ENCODE measurements at regions not wholly inside any gene's neighbourhood (a gene's known extent, or its start where the extent isn't known, plus 50 kb on each side); places are given as distances from the start of the nearest gene placed in this dataset.

DNA sequence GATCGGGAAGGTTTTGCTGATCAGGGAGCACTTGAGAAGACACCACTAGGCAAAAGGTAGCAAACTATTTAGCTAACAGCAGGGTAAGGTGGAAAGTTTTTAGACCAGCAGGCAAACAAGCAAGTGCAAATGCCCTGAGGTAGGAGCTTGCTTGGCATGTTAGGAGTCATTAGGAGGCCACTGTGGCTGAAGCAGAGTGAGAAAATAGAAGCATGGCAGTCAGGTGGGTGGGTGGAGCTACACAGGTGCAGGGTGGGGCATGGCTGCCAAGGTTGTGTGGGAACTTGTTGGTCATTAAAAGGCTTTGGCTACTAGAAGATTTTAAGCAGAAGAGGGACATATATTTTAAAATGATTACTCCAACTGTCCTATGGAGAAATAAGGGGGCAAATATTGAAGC lies 77.3 kb downstream of the EDN1 start:
- Mint-ChIP-seq H3K4me3 (no peak overlapping the region), H3K36me3 (no peaks in the 10 kb centered on the region), H3K4me1 (ENCODE audit: low read depth) (no peaks in the 10 kb centered on the region), H3K9me3 (ENCODE audit: low read depth) (no peaks in the 10 kb centered on the region), H3K27me3 (peaks cover 7% of the 10 kb centered on the region), H3K27ac (no peak overlapping the region)

DNA sequence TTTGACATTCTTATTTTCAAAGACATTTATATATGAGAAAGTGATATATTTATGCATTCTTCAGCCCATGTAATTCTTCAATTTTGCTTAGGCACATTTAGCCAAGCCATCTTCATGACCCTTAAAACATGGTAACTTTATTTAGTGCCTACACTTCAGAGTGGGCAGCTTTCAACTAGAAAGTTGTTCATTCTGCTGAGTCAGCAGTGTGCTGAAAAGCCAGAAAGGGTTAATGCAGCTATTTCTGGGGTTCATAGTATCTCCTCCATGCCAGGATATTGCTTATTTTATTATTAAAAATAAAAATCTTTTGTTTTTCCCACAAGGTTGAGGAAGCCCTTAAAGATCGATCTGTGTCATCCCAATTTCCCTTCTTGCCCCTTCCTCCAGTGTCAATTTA lies 79.2 kb downstream of the EDN1 start:
- Mint-ChIP-seq H3K27ac (no peak overlapping the region), H3K36me3 (no peaks in the 10 kb centered on the region), H3K4me3 (no peak overlapping the region), H3K4me1 (ENCODE audit: low read depth) (no peaks in the 10 kb centered on the region), H3K9me3 (ENCODE audit: low read depth) (no peaks in the 10 kb centered on the region), H3K27me3 (peaks cover 7% of the 10 kb centered on the region)

DNA sequence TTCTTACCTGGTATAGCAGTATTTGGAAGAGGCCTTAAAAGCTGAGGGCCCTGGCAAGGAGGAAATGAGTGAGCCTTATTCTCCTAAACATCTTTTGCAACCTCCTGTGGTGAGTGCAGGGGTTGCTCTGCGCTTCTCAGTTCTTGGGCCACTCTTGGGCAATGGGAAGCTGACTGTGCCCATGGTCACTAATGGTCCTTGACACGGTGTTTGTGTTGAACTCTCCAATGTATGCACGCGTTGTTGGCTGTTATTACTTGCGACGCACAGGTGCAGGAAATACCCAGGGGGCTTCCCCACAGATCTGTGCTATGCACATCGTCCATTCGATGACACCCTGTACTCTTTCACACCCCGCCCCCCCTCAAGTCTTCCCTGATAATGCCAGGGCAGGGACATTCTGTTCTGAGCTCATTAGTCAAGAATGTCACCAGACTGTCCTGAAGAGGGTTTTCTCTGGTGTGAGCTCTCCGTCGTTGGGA lies 79.7 kb downstream of the EDN1 start:
- H3K9me3 Mint-ChIP-seq (ENCODE audit: low read depth): no peaks in the 10 kb centered on the region
- no peaks in the 10 kb centered on the region for H3K4me1 Mint-ChIP-seq (ENCODE audit: low read depth)
- H3K4me3 Mint-ChIP-seq: no peak overlapping the region
- no peak overlapping the region for H3K27ac Mint-ChIP-seq
- H3K36me3 Mint-ChIP-seq: no peaks in the 10 kb centered on the region
- peaks cover 7% of the 10 kb centered on the region for H3K27me3 Mint-ChIP-seq

DNA sequence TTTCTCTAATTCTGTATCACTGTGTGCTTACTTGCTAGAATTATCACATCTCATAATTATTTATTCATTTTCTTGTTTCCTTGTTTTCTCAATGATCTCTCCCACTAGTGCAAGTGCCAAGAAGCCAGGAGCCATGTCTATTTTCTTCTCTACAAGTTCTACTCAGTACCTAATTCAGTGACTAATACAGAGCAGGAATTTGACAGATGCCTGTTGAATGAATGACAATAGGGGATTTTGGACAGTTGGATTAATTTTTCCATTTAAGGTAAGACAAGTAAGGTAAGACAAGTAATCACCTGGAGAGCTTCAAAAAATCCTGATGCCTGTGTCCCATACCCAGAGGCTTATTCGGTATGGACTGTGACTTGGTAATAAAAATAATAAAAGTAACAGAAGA lies 81.0 kb downstream of the EDN1 start:
- peaks cover 9% of the 10 kb centered on the region for H3K27me3 Mint-ChIP-seq
- no peak overlapping the region for H3K4me3 Mint-ChIP-seq
- H3K4me1 Mint-ChIP-seq (ENCODE audit: low read depth): no peaks in the 10 kb centered on the region
- no peaks in the 10 kb centered on the region for H3K9me3 Mint-ChIP-seq (ENCODE audit: low read depth)
- H3K27ac Mint-ChIP-seq: no peak overlapping the region
- H3K36me3 Mint-ChIP-seq: no peaks in the 10 kb centered on the region

DNA sequence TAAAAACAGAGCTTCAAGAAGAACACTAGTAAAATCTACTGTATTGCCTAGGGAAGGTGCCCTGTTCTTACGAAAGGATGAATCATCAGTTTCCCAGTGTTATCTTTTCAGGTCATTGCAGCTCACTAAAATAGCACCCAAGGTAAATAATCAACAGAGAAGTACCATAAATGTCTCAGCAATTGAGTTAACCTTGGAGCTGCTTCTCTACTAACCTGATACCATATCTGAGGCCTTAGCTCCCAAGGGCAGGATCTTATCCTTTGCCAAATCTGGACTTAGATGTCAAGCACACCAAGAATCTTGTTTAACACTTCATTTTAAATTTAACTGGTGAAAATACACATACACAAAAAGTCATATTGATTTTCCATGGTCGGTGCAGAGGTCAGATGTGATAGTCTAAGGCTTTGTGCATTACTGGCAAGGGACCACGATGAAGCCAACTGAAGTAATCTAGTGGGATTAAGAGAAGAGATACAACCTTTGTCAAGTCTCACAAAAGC lies 81.5 kb downstream of the EDN1 start:
- H3K4me1 Mint-ChIP-seq (ENCODE audit: low read depth): no peaks in the 10 kb centered on the region
- no peaks in the 10 kb centered on the region for H3K36me3 Mint-ChIP-seq
- H3K9me3 Mint-ChIP-seq (ENCODE audit: low read depth): no peaks in the 10 kb centered on the region

DNA sequence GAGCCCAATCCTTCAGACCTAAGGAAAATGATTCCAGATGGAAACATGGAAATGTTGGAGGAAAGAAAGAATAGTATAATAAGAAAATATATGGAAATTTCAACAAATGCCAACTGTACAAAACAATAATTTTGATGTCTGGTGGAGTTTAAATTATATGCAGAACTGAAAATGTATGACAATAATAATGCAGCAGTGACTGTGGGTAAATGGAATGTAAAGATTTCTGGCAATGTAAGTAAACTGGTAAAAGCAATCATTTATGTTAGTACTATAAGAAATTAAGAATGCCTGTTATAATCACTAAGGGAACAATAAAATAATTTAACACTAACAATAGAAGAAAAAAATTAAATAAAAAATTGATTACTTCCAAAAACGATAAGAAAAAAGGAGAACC lies 89.0 kb downstream of the EDN1 start:
- H3K27ac Mint-ChIP-seq: no peak overlapping the region
- H3K36me3 Mint-ChIP-seq: no peaks in the 10 kb centered on the region
- no peaks in the 10 kb centered on the region for H3K4me1 Mint-ChIP-seq (ENCODE audit: low read depth)
- H3K4me3 Mint-ChIP-seq: no peak overlapping the region
- peaks cover 21% of the 10 kb centered on the region for H3K27me3 Mint-ChIP-seq
- H3K9me3 Mint-ChIP-seq (ENCODE audit: low read depth): no peaks in the 10 kb centered on the region

More for the DNA sequence above, 81.5 kb downstream of the EDN1 start:
- H3K27ac Mint-ChIP-seq: no peak overlapping the region
- no peak overlapping the region for H3K4me3 Mint-ChIP-seq
- H3K27me3 Mint-ChIP-seq: peaks cover 13% of the 10 kb centered on the region

DNA sequence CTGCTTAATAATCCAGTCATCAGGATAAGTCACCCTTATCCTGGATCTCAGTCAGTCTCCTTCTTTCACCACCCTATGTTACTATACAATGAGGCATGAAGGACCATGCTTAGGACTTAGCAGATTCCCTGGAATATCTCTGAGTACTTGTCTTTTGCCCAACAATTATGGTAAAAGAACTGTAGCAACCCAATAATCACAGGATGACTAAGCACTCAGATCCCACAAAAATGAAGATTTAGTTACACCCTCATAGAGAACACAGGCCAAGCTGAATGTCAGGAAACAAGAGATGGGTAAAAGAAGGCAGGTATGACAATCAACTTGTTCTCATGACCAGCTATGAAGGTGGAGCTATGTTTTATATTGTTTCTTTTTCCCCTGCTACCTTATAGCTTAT lies 91.4 kb downstream of the EDN1 start:
- H3K27me3 Mint-ChIP-seq: peaks cover 15% of the 10 kb centered on the region
- H3K4me1 Mint-ChIP-seq (ENCODE audit: low read depth): no peaks in the 10 kb centered on the region
- H3K4me3 Mint-ChIP-seq: no peak overlapping the region
- no peaks in the 10 kb centered on the region for H3K9me3 Mint-ChIP-seq (ENCODE audit: low read depth)
- no peaks in the 10 kb centered on the region for H3K36me3 Mint-ChIP-seq
- H3K27ac Mint-ChIP-seq: no peak overlapping the region

DNA sequence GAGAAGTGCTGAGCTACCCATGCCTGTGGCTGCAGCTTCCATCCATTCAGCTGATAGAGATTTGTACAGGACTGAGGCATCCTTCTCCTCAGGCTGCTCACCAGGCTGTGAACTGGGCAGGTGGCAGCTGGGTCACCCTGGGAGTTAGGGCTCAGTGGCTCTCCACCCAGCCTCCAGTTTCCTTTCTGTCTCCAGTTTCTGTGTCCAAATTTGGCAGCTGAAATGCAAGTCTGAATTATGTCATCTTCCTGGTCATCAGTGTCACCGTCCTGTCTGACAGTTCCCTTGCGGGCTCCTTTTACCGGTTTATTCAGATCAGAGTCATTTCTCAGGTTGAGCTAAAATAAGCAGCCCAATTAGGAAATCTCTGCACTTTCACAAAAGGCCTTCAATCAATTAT lies 93.3 kb downstream of the EDN1 start:
- no peaks in the 10 kb centered on the region for H3K9me3 Mint-ChIP-seq (ENCODE audit: low read depth)
- no peak overlapping the region for H3K4me3 Mint-ChIP-seq
- no peaks in the 10 kb centered on the region for H3K4me1 Mint-ChIP-seq (ENCODE audit: low read depth)
- no peak overlapping the region for H3K27ac Mint-ChIP-seq
- no peaks in the 10 kb centered on the region for H3K36me3 Mint-ChIP-seq
- peaks cover 10% of the 10 kb centered on the region for H3K27me3 Mint-ChIP-seq

DNA sequence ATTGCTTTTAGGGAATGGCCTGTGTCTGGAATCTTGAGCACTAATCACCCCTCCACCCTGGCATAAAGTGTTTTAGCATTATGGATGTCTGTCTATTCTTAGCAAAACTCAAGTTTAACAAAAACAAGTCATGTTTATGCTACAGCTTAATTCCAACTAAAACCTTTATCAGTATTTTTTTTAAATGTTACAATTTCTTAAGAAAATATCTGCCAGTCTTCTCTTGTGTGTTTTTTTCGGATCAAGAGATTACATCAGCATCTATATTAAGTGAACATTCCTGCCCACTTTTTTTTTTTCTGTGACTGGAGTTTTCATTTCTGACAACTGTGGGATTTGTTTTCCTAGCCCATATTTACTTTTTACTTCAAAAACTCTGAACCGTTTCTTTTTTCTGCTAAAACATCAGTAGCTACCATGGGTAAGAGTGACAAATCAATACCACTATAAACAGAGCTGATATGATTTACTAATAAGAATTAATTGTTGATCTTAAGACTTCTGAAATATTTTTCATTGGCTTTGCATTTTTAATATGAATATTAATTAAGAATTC lies 94.3 kb downstream of the EDN1 start:
- no peaks in the 10 kb centered on the region for H3K4me1 Mint-ChIP-seq (ENCODE audit: low read depth)
- H3K36me3 Mint-ChIP-seq: no peaks in the 10 kb centered on the region
- H3K9me3 Mint-ChIP-seq (ENCODE audit: low read depth): no peaks in the 10 kb centered on the region
- H3K4me3 Mint-ChIP-seq: no peak overlapping the region
- H3K27me3 Mint-ChIP-seq: peaks cover 8% of the 10 kb centered on the region
- no peak overlapping the region for H3K27ac Mint-ChIP-seq

DNA sequence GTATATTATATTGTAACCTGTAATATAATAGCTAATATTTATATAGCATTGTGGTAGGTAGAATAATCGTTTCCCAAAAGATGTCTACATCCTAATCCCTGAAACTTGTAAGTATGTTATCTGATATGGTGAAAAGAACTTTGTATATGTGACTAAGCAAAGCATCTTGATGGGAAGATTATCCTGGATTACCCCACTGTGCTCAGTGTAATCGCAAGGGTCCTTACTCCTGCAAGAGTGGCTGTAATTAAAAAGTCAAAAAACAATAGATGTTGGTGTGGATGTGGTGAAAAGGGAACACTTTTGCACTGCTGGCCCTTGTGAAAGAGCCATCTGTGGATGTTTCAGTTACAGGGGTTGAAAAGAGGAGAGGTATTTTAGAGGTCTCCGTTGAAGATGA lies 95.2 kb downstream of the EDN1 start:
- H3K27ac Mint-ChIP-seq: no peak overlapping the region
- no peaks in the 10 kb centered on the region for H3K36me3 Mint-ChIP-seq
- no peak overlapping the region for H3K4me3 Mint-ChIP-seq
- peaks cover 10% of the 10 kb centered on the region for H3K27me3 Mint-ChIP-seq
- no peaks in the 10 kb centered on the region for H3K4me1 Mint-ChIP-seq (ENCODE audit: low read depth)
- H3K9me3 Mint-ChIP-seq (ENCODE audit: low read depth): no peaks in the 10 kb centered on the region

DNA sequence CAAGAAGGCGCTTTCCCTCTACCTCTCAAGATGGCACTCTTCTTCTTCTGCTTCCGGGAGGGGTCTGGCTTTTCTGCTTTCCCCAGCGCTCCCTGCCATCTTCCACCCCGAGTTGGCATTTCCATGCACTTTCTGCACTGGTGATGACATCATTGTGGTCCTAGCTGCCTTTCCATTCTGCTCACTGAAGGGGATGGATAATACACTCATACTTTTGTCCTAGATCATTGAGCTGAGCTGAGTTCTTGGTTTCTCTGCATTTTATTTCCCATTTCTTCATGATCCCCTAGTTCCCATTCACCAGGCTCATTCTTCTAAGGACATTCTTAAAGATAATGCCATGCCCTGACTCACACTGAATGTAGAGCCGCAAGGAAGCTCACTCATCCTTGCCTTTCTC lies 96.7 kb downstream of the EDN1 start:
- Mint-ChIP-seq H3K27me3 (peaks cover 12% of the 10 kb centered on the region), H3K36me3 (no peaks in the 10 kb centered on the region), H3K4me3 (no peak overlapping the region), H3K27ac (no peak overlapping the region), H3K4me1 (ENCODE audit: low read depth) (no peaks in the 10 kb centered on the region), H3K9me3 (ENCODE audit: low read depth) (no peaks in the 10 kb centered on the region)

DNA sequence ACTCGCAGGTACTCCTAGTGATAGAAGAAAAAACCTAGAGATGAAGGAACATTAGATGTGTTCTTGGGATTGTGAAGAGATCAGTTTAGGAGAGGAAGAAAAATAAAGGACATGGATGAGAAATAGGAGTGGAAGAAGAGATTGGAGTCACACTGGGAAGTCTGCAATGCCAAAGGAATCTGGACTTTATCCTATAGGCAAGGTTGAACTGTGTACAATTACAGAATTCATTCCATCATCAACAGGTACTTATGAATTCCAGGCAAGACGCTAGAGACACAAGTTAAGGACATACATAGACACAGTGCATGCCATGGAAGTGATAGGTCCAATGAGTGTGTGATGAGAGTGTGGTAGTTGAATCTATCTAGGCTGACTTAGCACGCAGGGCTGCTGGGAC lies 101.3 kb downstream of the EDN1 start:
- Mint-ChIP-seq H3K9me3 (ENCODE audit: low read depth) (no peaks in the 10 kb centered on the region), H3K27me3 (peaks cover 9% of the 10 kb centered on the region), H3K36me3 (no peaks in the 10 kb centered on the region), H3K4me3 (no peak overlapping the region), H3K4me1 (ENCODE audit: low read depth) (no peaks in the 10 kb centered on the region), H3K27ac (no peak overlapping the region)

DNA sequence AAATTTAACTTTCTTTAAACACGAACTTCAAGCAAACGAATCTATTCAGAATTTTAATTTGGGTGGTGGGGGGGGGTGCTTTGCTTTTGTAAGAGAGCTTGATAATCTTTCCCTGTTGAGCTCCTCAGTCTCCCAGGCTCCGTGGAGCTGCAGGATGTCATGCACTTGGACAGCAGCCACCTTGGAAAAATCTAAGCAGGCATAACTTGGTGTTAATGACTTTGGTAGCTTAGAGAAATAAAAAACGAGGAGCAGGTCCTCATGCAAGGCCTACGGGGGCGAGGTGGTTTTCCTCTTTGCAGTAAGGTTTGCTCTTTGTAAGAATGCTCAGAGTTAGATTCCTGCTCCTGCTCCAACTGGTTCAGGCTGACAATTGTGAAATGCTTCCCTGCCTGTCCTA lies 102.3 kb downstream of the EDN1 start:
- no peaks in the 10 kb centered on the region for H3K9me3 Mint-ChIP-seq (ENCODE audit: low read depth)
- peaks cover 6% of the 10 kb centered on the region for H3K27me3 Mint-ChIP-seq
- H3K27ac Mint-ChIP-seq: no peak overlapping the region
- no peaks in the 10 kb centered on the region for H3K36me3 Mint-ChIP-seq
- H3K4me3 Mint-ChIP-seq: no peak overlapping the region
- H3K4me1 Mint-ChIP-seq (ENCODE audit: low read depth): no peaks in the 10 kb centered on the region

DNA sequence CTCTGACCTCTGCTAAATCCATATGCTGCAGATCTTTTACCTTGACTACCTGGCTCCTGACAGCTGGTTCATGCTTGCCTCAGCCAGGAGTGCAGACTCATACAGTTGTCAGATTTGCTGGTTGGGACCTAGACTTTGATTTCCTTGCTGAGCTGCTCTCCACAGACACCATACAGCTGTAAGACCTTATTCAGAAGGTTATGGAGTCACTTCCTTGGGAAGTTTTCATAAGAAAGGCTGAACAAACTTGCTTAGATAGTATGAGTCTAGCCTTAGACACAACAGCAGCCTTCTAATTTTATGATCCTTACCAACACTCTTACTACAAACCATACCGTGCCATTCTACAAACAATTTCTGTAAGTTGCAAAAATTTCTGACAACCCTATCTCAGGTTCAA lies 102.9 kb downstream of the EDN1 start:
- no peaks in the 10 kb centered on the region for H3K36me3 Mint-ChIP-seq
- no peaks in the 10 kb centered on the region for H3K4me1 Mint-ChIP-seq (ENCODE audit: low read depth)
- no peak overlapping the region for H3K27ac Mint-ChIP-seq
- H3K27me3 Mint-ChIP-seq: peaks cover 5% of the 10 kb centered on the region
- H3K9me3 Mint-ChIP-seq (ENCODE audit: low read depth): no peaks in the 10 kb centered on the region
- H3K4me3 Mint-ChIP-seq: no peak overlapping the region

DNA sequence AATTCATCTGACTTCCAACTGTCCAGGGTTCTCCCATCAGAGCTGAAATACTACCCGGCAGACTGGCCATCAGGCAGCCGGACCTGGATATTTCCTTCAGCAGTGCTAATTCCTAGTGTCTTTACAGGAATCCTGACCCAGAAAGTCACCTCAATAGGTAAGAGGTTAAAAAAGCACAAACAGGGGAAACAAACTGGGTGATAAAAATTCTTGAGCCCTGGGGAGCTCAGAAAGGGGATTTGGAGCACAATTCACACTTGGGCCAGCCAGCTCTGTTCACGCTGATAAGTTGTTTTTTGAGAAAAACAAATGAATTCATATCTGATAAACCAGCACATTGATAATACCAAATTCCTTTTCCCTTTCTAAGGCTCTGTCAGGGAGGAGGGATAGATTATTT lies 104.0 kb downstream of the EDN1 start:
- Mint-ChIP-seq H3K27ac (no peak overlapping the region), H3K4me1 (ENCODE audit: low read depth) (no peaks in the 10 kb centered on the region), H3K9me3 (ENCODE audit: low read depth) (no peaks in the 10 kb centered on the region), H3K27me3 (peaks cover 5% of the 10 kb centered on the region), H3K36me3 (no peaks in the 10 kb centered on the region), H3K4me3 (no peak overlapping the region)

DNA sequence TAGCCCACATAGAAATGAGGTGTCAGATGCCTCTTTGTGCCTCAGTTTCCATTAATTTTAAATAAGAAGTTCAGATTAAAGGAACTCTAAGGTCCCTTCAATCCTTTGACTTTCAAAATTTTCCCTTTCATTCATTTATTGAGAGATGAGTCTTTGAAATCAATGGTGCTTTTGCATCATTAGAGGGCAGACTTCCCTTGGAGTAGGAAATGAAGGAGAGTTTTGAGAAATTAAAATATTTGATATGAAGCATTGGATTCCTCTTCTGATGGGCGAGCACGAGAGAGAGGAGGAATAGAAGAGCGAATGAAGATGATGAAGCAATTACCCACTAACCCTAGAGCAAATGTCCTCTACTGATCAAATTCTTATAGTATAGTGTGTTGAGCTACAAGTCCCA lies 105.7 kb downstream of the EDN1 start:
- Mint-ChIP-seq H3K4me1 (ENCODE audit: low read depth) (no peaks in the 10 kb centered on the region), H3K27me3 (peaks cover 6% of the 10 kb centered on the region), H3K4me3 (no peak overlapping the region), H3K9me3 (ENCODE audit: low read depth) (no peaks in the 10 kb centered on the region), H3K27ac (no peak overlapping the region), H3K36me3 (no peaks in the 10 kb centered on the region)
